ENCODE measurements at regions not wholly inside any gene's neighbourhood (a gene's known extent, or its start where the extent isn't known, plus 50 kb on each side); places are given as distances from the start of the nearest gene placed in this dataset.
A peak's percentile ranks its signal among the peaks of the same experiment; 100 is the strongest.
"Not testable (repeated sequence)": the region's sequence is repeated elsewhere in the genome, so short reads cannot be mapped to it uniquely, and the experiment has no call there.

GRCh38 chr13:24967970-24968369 is 128.0 kb upstream of the PABPC3 start:
- 0% methylated on average over 3 of the region's 5 CpGs for WGBS (ENCODE audit: insufficient coverage, insufficient replicate concordance, low lambda C conversion rate, missing lambda C conversion rate)
- POLR2A ChIA-PET; H4K20me1 ChIP-seq (ENCODE audit: control insufficient read depth, insufficient read depth); H3K4me1 ChIP-seq (ENCODE audit: control insufficient read depth, insufficient read depth, low read length); H3K9ac ChIP-seq (ENCODE audit: control insufficient read depth, insufficient read depth, low read length); H3K9me3 ChIP-seq (replicated peaks; ENCODE audit: control insufficient read depth, insufficient read depth, low read length); H3K79me2 ChIP-seq (ENCODE audit: control insufficient read depth, insufficient read depth, low read length); in situ Hi-C loops (cut with MboI); ATAC-seq; FAIRE-seq; H3K36me3 ChIP-seq (ENCODE audit: control insufficient read depth in 2 of 2, insufficient read depth in 2 of 2, low read length in 1 of 2); H3K27me3 ChIP-seq (replicated peaks in 1 of 2; ENCODE audit: control insufficient read depth in 2 of 2, insufficient read depth in 2 of 2, low read length in 1 of 2); DNase-seq (ENCODE audit: low read depth, low spot score); BruUV-seq (replicated peaks): not testable (repeated sequence)
- Histone ChIP-seq H2AFZ (ENCODE audit: control insufficient read depth, low read depth, low read length) (peak overlapping the region; percentile 82), H3K4me3 (peak overlapping the region; percentile 47; the same call in 1 of the 2 replicates), H3K27ac (ENCODE audit: control insufficient read depth, insufficient read depth) (0 out of 2 replicates have a peak overlapping the region, but pooled peaks have one; percentile 6), H3K4me2 (ENCODE audit: control insufficient read depth, insufficient read depth) (peak overlapping the region; percentile 64)
- SMC1A ChIA-PET (ENCODE audit: uncharacterized antibody, unreplicated experiment): interaction anchor here (1.5 to 2.0 kb wide), 3 partner anchors 110 to 274 kb away, joined by 5 to 14 read pairs (median 7); no protein-coding TSS in a partner anchor
- CTCF ChIA-PET: interaction anchor here (0.7 to 2.6 kb wide), 12 partner anchors 27 to 388 kb away, joined by 3 to 16 read pairs (median 3); no protein-coding TSS in a partner anchor
- intact Hi-C loops (cut with micrococcal nuclease; ENCODE audit: unreplicated experiment): loop anchor here (1.0 to 2.0 kb wide), 3 partner anchors 45 to 274 kb away; a partner anchor contains a TSS
- RAD21 ChIA-PET (ENCODE audit: unreplicated experiment): interaction anchor here (0.6 to 1.5 kb wide), 4 partner anchors 16 to 241 kb away, joined by 3 to 6 read pairs (median 4); no protein-coding TSS in a partner anchor

- BruUV-seq (replicated peaks); in situ Hi-C loops (cut with MboI): not testable (repeated sequence)
These were observed 127.5 kb upstream of the PABPC3 start for GRCh38 chr13:24968416-24968815.

GRCh38 chr13:24973102-24973501 is 122.8 kb upstream of the PABPC3 start:
- H3K4me2 ChIP-seq (ENCODE audit: control insufficient read depth, insufficient read depth); H3K9me3 ChIP-seq (replicated peaks; ENCODE audit: control insufficient read depth, insufficient read depth, low read length); DNase-seq (ENCODE audit: low read depth, low spot score); H3K27me3 ChIP-seq (replicated peaks in 1 of 2; ENCODE audit: control insufficient read depth in 2 of 2, insufficient read depth in 2 of 2, low read length in 1 of 2); H3K79me2 ChIP-seq (ENCODE audit: control insufficient read depth, insufficient read depth, low read length); H2AFZ ChIP-seq (ENCODE audit: control insufficient read depth, low read depth, low read length); H3K4me1 ChIP-seq (ENCODE audit: control insufficient read depth, insufficient read depth, low read length); BruUV-seq (replicated peaks); ATAC-seq; in situ Hi-C loops (cut with MboI); FAIRE-seq; H3K27ac ChIP-seq (ENCODE audit: control insufficient read depth, insufficient read depth); H4K20me1 ChIP-seq (ENCODE audit: control insufficient read depth, insufficient read depth); SMC1A ChIA-PET (ENCODE audit: uncharacterized antibody, unreplicated experiment); H3K36me3 ChIP-seq (ENCODE audit: control insufficient read depth in 2 of 2, insufficient read depth in 2 of 2, low read length in 1 of 2); H3K9ac ChIP-seq (ENCODE audit: control insufficient read depth, insufficient read depth, low read length); CTCF ChIA-PET; H3K4me3 ChIP-seq: not testable (repeated sequence)
- ChIA-PET POLR2A (interaction anchor here (0.6 to 0.7 kb wide), 3 partner anchors 8 to 959 kb away, joined by 3 to 5 read pairs (median 3); no protein-coding TSS in a partner anchor), RAD21 (ENCODE audit: unreplicated experiment) (interaction anchor here (1.2 kb wide), 1 partner anchor 233 kb away, joined by 3 read pairs; no protein-coding TSS in a partner anchor)
- WGBS (ENCODE audit: insufficient coverage, insufficient replicate concordance, low lambda C conversion rate, missing lambda C conversion rate): 54% methylated on average over 9 of the region's 9 CpGs
- intact Hi-C loops (cut with micrococcal nuclease; ENCODE audit: unreplicated experiment): loop anchor here (10.0 kb wide), 1 partner anchor 118 kb away; no protein-coding TSS in a partner anchor

More at GRCh38 chr13:24968416-24968815, 127.5 kb upstream of the PABPC3 start:
- H4K20me1 ChIP-seq (ENCODE audit: control insufficient read depth, insufficient read depth); H3K9me3 ChIP-seq (replicated peaks; ENCODE audit: control insufficient read depth, insufficient read depth, low read length); H3K36me3 ChIP-seq (ENCODE audit: control insufficient read depth in 2 of 2, insufficient read depth in 2 of 2, low read length in 1 of 2); H3K79me2 ChIP-seq (ENCODE audit: control insufficient read depth, insufficient read depth, low read length); DNase-seq (ENCODE audit: low read depth, low spot score); H3K27me3 ChIP-seq (replicated peaks in 1 of 2; ENCODE audit: control insufficient read depth in 2 of 2, insufficient read depth in 2 of 2, low read length in 1 of 2); H3K4me3 ChIP-seq; H3K9ac ChIP-seq (ENCODE audit: control insufficient read depth, insufficient read depth, low read length); POLR2A ChIA-PET; FAIRE-seq; H3K4me1 ChIP-seq (ENCODE audit: control insufficient read depth, insufficient read depth, low read length): not testable (repeated sequence)
- ChIA-PET SMC1A (ENCODE audit: uncharacterized antibody, unreplicated experiment) (interaction anchor here (0.7 to 2.0 kb wide), 5 partner anchors 63 to 275 kb away, joined by 3 to 14 read pairs (median 5); no protein-coding TSS in a partner anchor), CTCF (interaction anchor here (0.8 to 2.6 kb wide), 15 partner anchors 27 to 389 kb away, joined by 3 to 16 read pairs (median 4); no protein-coding TSS in a partner anchor), RAD21 (ENCODE audit: unreplicated experiment) (interaction anchor here (1.0 to 1.5 kb wide), 5 partner anchors 64 to 275 kb away, joined by 3 to 7 read pairs (median 6); no protein-coding TSS in a partner anchor)
- H2AFZ ChIP-seq (ENCODE audit: control insufficient read depth, low read depth, low read length): peak overlapping the region; percentile 82
- H3K4me2 ChIP-seq (ENCODE audit: control insufficient read depth, insufficient read depth): peak overlapping the region; percentile 64
- intact Hi-C loops (cut with micrococcal nuclease; ENCODE audit: unreplicated experiment): loop anchor here (1.0 to 2.0 kb wide), 3 partner anchors 46 to 274 kb away; a partner anchor contains a TSS
- peak; percentile 42 for ATAC-seq
- 0 out of 2 replicates have a peak overlapping the region, but pooled peaks have one; percentile 6 for H3K27ac ChIP-seq (ENCODE audit: control insufficient read depth, insufficient read depth)
- 21% methylated on average over 2 of the region's 2 CpGs for WGBS (ENCODE audit: insufficient coverage, insufficient replicate concordance, low lambda C conversion rate, missing lambda C conversion rate)
- TF ChIP-seq CTCF (IDR thresholded peaks at IDR 0.05 in 2 of 3, conservative IDR thresholded peaks at IDR 0.05 in 1 of 3; ENCODE audit: control insufficient read depth in 2 of 3, extremely low read depth in 1 of 3, insufficient read depth in 1 of 3, low read depth in 3 of 3, low read length in 3 of 3) (peak; percentile 8 to 42 (median 23); a peak in 3 of 6 replicates), SMC3 (IDR thresholded peaks at IDR 0.05; ENCODE audit: borderline replicate concordance, low read length) (0 out of 2 replicates have a peak, but pooled peaks have one; percentile 10), RUNX3 (IDR thresholded peaks at IDR 0.05; ENCODE audit: low read length) (0 out of 2 replicates have a peak, but pooled peaks have one; percentile 8)
